ENCODE measurements at regions not wholly inside any gene's neighbourhood (a gene's known extent, or its start where the extent isn't known, plus 50 kb on each side); places are given as distances from the start of the nearest gene placed in this dataset.

GRCh38 chr5:103422756-103423155, 139.8 kb downstream of the NUDT12 start:
- in situ Hi-C loops (cut with MboI; ENCODE audit: low pct_unique_long_range_greater_than_20kb in 2 of 9, low sequenced_read_pairs in 9 of 9, unreplicated experiment in 9 of 9), result no loop called here
- no peak overlapping the region for H3K27ac ChIP-seq
- ATAC-seq (replicated peaks in 6 of 8), result no peak
- no peaks in the 10 kb centered on the region for H3K4me1 ChIP-seq (replicated peaks in 1 of 2)
- no peak overlapping the region for H3K4me3 ChIP-seq

DNA sequence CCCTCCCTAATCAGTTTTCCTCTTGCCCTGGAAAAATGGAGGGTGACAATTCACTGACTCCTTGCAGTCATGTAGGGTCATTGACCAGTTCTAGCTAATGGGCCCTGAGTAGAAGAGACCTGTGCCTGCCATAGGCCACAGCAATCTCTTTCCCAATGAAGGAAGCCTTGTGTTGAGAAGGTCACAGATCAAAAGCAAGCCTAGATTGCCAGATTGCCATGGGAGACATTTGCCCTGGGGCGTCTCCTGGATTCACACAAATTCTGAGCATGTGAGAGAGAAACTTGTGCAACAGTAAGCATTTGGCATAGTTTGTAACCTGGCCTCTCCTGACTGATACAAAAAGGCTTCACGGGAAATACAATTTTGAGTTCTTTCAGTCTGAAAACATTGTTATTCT, 148.0 kb downstream of the NUDT12 start:
- peak in 1 of 8 experiments; percentile 44 for ATAC-seq (replicated peaks in 6 of 8)
- H3K4me3 ChIP-seq, result no peak overlapping the region
- H3K4me1 ChIP-seq (replicated peaks in 1 of 2), result no peaks in the 10 kb centered on the region
- H3K27ac ChIP-seq, result no peak overlapping the region
- WGBS, 10 experiments, result 57 to 100% (median 83%) methylated on average over 1 to 2 of the region's 2 CpGs; no CpG with 5 or more reads in 1 of the 10 experiments
- in situ Hi-C loops (cut with MboI; ENCODE audit: low pct_unique_long_range_greater_than_20kb in 2 of 9, low sequenced_read_pairs in 9 of 9, unreplicated experiment in 9 of 9), result no loop called here

DNA sequence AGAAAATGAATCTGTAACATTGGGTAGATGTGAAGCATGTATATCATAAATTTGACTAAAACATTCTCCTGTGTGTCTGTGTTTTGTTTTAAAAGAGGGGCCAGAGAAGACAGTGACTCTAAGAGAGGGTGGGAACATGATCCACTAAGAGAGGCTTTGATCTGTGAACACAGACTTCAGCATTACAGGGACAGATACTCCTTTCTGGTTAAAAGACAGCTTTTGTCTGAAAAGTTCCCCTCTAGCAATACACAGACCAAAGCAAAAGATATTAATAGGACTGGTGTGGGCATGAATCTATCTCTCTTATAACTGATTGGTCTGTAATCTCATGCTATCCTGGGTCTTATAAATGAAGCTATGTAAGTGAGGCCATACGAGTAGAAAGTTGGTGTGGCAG, 150.9 kb downstream of the NUDT12 start:
- no peaks in the 10 kb centered on the region for H3K4me1 ChIP-seq (replicated peaks in 1 of 2)
- in situ Hi-C loops (cut with MboI; ENCODE audit: low pct_unique_long_range_greater_than_20kb in 2 of 9, low sequenced_read_pairs in 9 of 9, unreplicated experiment in 9 of 9), result no loop called here
- H3K4me3 ChIP-seq, result no peak overlapping the region
- ATAC-seq (replicated peaks in 6 of 8), result no peak
- 38 to 80% (median 64%) methylated on average over 1 of the region's 1 CpG; no CpG with 5 or more reads in 1 of the 10 experiments for WGBS, 10 experiments
- no peak overlapping the region for H3K27ac ChIP-seq

GRCh38 chr5:103410172-103410571, 151.6 kb downstream of the MACIR start:
- WGBS, 10 experiments, result 7 to 100% (median 83%) methylated on average over 1 to 2 of the region's 2 CpGs
- no peak overlapping the region for H3K27ac ChIP-seq
- H3K4me1 ChIP-seq (replicated peaks in 1 of 2), result no peaks in the 10 kb centered on the region
- in situ Hi-C loops (cut with MboI; ENCODE audit: low pct_unique_long_range_greater_than_20kb in 2 of 9, low sequenced_read_pairs in 9 of 9, unreplicated experiment in 9 of 9), result no loop called here
- peak in 2 of 8 experiments; percentile 76 to 91 for ATAC-seq (replicated peaks in 6 of 8)
- no peak overlapping the region for H3K4me3 ChIP-seq

- no peak for ATAC-seq (replicated peaks in 6 of 8)
- H3K27ac ChIP-seq, result no peak overlapping the region
- no peak overlapping the region for H3K4me3 ChIP-seq
- in situ Hi-C loops (cut with MboI; ENCODE audit: low pct_unique_long_range_greater_than_20kb in 2 of 9, low sequenced_read_pairs in 9 of 9, unreplicated experiment in 9 of 9), result no loop called here
- no peaks in the 10 kb centered on the region for H3K4me1 ChIP-seq (replicated peaks in 1 of 2)
Measured at GRCh38 chr5:103409013-103409670, 150.6 kb downstream of the MACIR start.

DNA sequence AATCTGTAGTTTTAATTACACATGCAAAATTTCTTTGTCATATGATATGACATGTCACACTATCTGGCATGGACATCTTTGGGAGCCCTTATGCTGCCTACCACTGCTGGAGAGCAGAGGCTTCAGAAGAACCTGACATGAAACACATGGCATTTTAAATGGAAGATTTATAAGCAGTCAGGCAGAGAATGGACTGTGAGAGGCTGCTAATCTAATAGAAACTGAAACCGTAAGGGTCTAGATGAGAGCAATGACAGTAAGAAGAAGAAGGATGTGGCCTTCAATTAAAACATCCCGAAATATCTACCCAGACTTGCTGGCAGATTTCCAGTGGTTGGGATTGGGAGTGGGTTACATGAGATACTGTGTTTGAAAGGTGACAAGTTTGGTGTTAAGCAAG, 149.8 kb downstream of the MACIR start:
- no peaks in the 10 kb centered on the region for H3K4me1 ChIP-seq (replicated peaks in 1 of 2)
- in situ Hi-C loops (cut with MboI; ENCODE audit: low pct_unique_long_range_greater_than_20kb in 2 of 9, low sequenced_read_pairs in 9 of 9, unreplicated experiment in 9 of 9), result no loop called here
- no peak for ATAC-seq (replicated peaks in 6 of 8)
- WGBS, 10 experiments, result 50 to 94% (median 80%) methylated on average over 2 of the region's 2 CpGs; no CpG with 5 or more reads in 3 of the 10 experiments
- no peak overlapping the region for H3K27ac ChIP-seq
- no peak overlapping the region for H3K4me3 ChIP-seq

DNA sequence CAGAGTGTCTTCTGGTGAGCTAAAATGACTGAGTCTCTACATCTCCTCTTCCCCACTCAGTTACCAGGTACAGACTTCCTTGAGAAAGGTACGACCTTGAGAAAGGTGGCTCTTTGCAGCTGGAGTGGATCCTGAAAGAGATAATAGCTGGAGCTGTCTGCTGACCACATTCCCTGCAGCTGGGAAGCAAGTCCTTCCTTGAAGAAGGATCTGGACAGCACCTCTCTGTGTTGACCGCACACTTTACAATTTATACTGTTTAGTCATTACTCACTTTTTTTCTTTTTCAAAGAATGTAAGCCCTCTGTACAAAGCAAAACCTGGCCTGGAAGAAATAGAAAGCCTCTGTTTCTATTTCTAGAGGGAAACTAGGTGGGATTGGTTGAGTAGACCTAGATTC, 148.8 kb downstream of the MACIR start:
- 0 to 90% (median 72%) methylated on average over 1 to 2 of the region's 2 CpGs; no CpG with 5 or more reads in 4 of the 10 experiments for WGBS, 10 experiments
- H3K4me1 ChIP-seq (replicated peaks in 1 of 2), result no peaks in the 10 kb centered on the region

DNA sequence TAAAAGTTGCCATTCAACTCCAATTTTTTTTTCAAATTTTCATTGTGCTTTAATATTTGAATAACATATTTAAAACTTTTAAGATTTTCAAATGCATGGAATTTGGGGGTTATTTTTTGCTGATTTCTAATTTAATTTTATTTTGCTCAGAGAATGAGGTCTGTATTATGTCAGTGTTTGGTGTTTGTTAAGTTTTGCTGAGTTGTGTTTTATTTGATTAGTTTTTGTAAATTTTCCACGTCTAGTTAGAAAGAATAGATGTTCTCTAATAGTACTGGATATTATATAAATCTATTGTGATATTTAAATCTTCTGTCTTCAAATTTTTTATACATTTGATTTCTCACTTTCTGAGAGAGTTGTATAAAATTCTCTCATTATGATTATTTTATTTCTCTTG, 145.9 kb downstream of the MACIR start:
- Histone ChIP-seq H3K27ac (no peak overlapping the region), H3K4me1 (replicated peaks in 1 of 2) (no peaks in the 10 kb centered on the region), H3K4me3 (no peak overlapping the region)
- ATAC-seq (replicated peaks in 6 of 8), result no peak
- in situ Hi-C loops (cut with MboI; ENCODE audit: low pct_unique_long_range_greater_than_20kb in 2 of 9, low sequenced_read_pairs in 9 of 9, unreplicated experiment in 9 of 9), result no loop called here
- WGBS, 10 experiments, result 11 to 100% (median 67%) methylated on average over 1 of the region's 1 CpG; no CpG with 5 or more reads in 1 of the 10 experiments

More for the DNA sequence above, 148.8 kb downstream of the MACIR start:
- Histone ChIP-seq H3K27ac (no peak overlapping the region), H3K4me3 (no peak overlapping the region)
- in situ Hi-C loops (cut with MboI; ENCODE audit: low pct_unique_long_range_greater_than_20kb in 2 of 9, low sequenced_read_pairs in 9 of 9, unreplicated experiment in 9 of 9), result no loop called here
- peak in 1 of 8 experiments; percentile 82 for ATAC-seq (replicated peaks in 6 of 8)

DNA sequence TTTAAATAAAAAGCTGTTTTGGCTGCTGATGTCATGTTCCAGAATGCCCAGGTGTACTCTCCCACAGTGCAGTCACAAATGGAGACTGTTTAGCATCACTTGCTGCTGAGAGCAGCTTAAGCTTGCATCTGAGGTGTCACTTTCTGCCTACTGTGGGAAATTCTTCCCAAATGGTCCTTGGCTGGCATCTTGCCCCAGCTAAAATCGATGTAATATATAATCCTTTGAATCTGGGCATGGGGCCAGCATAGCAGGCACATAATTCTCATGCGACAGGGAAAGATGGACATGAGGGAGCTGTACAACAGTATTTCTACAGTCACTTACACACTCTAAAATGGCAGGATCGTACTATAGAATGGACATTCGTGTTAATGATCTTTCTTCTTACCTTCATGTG, 144.3 kb downstream of the MACIR start:
- Histone ChIP-seq H3K4me1 (replicated peaks in 1 of 2) (no peaks in the 10 kb centered on the region), H3K4me3 (no peak overlapping the region), H3K27ac (no peak overlapping the region)
- 14 to 92% (median 82%) methylated on average over 1 to 4 of the region's 4 CpGs; no CpG with 5 or more reads in 2 of the 10 experiments for WGBS, 10 experiments
- ATAC-seq (replicated peaks in 6 of 8), result no peak
- in situ Hi-C loops (cut with MboI; ENCODE audit: low pct_unique_long_range_greater_than_20kb in 2 of 9, low sequenced_read_pairs in 9 of 9, unreplicated experiment in 9 of 9), result no loop called here

GRCh38 chr5:103397739-103398581, 139.4 kb downstream of the MACIR start:
- WGBS, 10 experiments, result 15 to 100% (median 88%) methylated on average over 1 to 8 of the region's 8 CpGs; no CpG with 5 or more reads in 2 of the 10 experiments

DNA sequence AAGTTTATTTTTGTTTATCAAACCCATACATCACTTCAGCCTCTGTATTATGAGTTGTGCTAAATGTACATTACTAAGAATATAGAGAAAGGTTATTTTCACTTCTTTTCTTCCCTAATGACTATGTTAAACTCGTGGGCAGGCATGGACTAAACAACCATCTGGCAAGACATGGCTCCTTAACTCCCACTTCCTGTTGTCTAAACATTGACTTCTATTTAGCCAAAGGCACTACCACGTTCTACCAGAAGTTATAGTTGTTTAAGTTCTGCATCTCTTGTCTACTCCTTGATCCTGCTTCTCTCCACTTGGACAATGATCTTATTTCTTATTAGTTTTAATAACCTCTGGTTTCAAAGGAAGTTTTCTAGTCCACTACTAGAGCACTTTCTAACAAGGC, 136.1 kb downstream of the MACIR start:
- H3K27ac ChIP-seq, result no peak overlapping the region
- no peak overlapping the region for H3K4me3 ChIP-seq
- WGBS, 10 experiments, result 6 to 92% (median 65%) methylated on average over 1 to 2 of the region's 2 CpGs; no CpG with 5 or more reads in 1 of the 10 experiments
- no peak for ATAC-seq (replicated peaks in 6 of 8)
- in situ Hi-C loops (cut with MboI; ENCODE audit: low pct_unique_long_range_greater_than_20kb in 2 of 9, low sequenced_read_pairs in 9 of 9, unreplicated experiment in 9 of 9), result no loop called here
- peaks cover 19 to 21% of the 10 kb centered on the region in 2 donors for H3K4me1 ChIP-seq (replicated peaks in 1 of 2)

More at GRCh38 chr5:103397739-103398581, 139.4 kb downstream of the MACIR start:
- no peak overlapping the region for H3K4me3 ChIP-seq
- peaks cover 8 to 9% of the 10 kb centered on the region in 2 donors for H3K4me1 ChIP-seq (replicated peaks in 1 of 2)
- in situ Hi-C loops (cut with MboI; ENCODE audit: low pct_unique_long_range_greater_than_20kb in 2 of 9, low sequenced_read_pairs in 9 of 9, unreplicated experiment in 9 of 9), result no loop called here
- peak in 3 of 8 experiments; percentile 55 to 85 (median 76) for ATAC-seq (replicated peaks in 6 of 8)
- H3K27ac ChIP-seq, result no peak overlapping the region

GRCh38 chr5:103393101-103393754, 134.7 kb downstream of the MACIR start:
- ATAC-seq (replicated peaks in 6 of 8), result peak; percentile 27 to 75 (median 65)
- no peak overlapping the region for H3K4me3 ChIP-seq
- peak overlapping the region in 1 of 2 donors; percentile 37 for H3K27ac ChIP-seq
- H3K4me1 ChIP-seq (replicated peaks in 1 of 2), result peaks cover 28 to 34% of the 10 kb centered on the region in 2 donors
- WGBS, 10 experiments, result 8 to 92% (median 29%) methylated on average over 1 to 4 of the region's 4 CpGs; no CpG with 5 or more reads in 3 of the 10 experiments
- in situ Hi-C loops (cut with MboI; ENCODE audit: low pct_unique_long_range_greater_than_20kb in 2 of 9, low sequenced_read_pairs in 9 of 9, unreplicated experiment in 9 of 9), result no loop called here

- WGBS, 10 experiments, result 83 to 100% (median 94%) methylated on average over 2 to 5 of the region's 5 CpGs; no CpG with 5 or more reads in 2 of the 10 experiments
- in situ Hi-C loops (cut with MboI; ENCODE audit: low pct_unique_long_range_greater_than_20kb in 2 of 9, low sequenced_read_pairs in 9 of 9, unreplicated experiment in 9 of 9), result no loop called here
- Histone ChIP-seq H3K4me1 (replicated peaks in 1 of 2) (peaks cover 28 to 35% of the 10 kb centered on the region in 2 donors), H3K27ac (no peak overlapping the region), H3K4me3 (no peak overlapping the region)
- no peak for ATAC-seq (replicated peaks in 6 of 8)
Measured at GRCh38 chr5:103391659-103392058, 133.1 kb downstream of the MACIR start.
